Testis (tissue), 2 donors: ENCODE measurements at regions not wholly inside any gene's neighbourhood (a gene's known extent, or its start where the extent isn't known, plus 50 kb on each side); places are given as distances from the start of the nearest gene placed in this dataset.

ENCODE experiments used
- DNase-seq: peaks from one replicate; pipeline ENCODE4 v3.0.0-alpha.2; 2019
- H3K27ac ChIP-seq, 2 donors: fragments of 200-600 bp; sonication (generic); one replicate each; pipeline ENCODE4 v1.5.1; 2019
- H3K27me3 ChIP-seq: fragments of 200-600 bp; sonication (generic); one replicate; pipeline ENCODE4 v1.5.1; 2019
- H3K36me3 ChIP-seq: fragments of 200-600 bp; sonication (generic); one replicate; pipeline ENCODE4 v1.5.1; 2017; ENCODE audit warnings: low read depth; ENCODE audit errors: missing control alignments
- H3K4me1 ChIP-seq: fragments of 200-600 bp; sonication (generic); one replicate; pipeline ENCODE4 v1.5.1; 2019
- H3K4me3 ChIP-seq, 2 donors: fragments of 200-600 bp; sonication (generic); one replicate each; pipeline ENCODE4 v1.5.1; 2017 to 2019
- H3K9me3 ChIP-seq: fragments of 200-600 bp; sonication (generic); one replicate; pipeline ENCODE4 v1.5.1; 2017
- CTCF ChIP-seq, 3 experiments: fragments of 450-650 bp in 2 of 3; fragments of 200-600 bp in 1 of 3; sonication (generic) in 1 of 3; IDR thresholded peaks; one replicate each; pipeline ENCODE4 v1.5.1; 2016 to 2019; ENCODE audit warnings: antibody characterized with exemption in 3 of 3, mild to moderate bottlenecking in 2 of 3, moderate library complexity in 1 of 3
- POLR2A ChIP-seq: fragments of 450-650 bp; IDR thresholded peaks from one replicate; pipeline ENCODE4 v1.6.1; 2017; ENCODE audit warnings: antibody characterized with exemption, mild to moderate bottlenecking, moderate library complexity
- WGBS, 2 donors: methylation state at CpG; one replicate each; pipeline ENCODE4 v1.1.5; 2018; 5-methylcytosine and 5-hydroxymethylcytosine counted together
- intact Hi-C: fragments of 100-400 bp; cut with DNase I; formaldehyde crosslinking; loops from one replicate; pipeline ENCODE4 v1.15.1; 2023; ENCODE audit warnings: low total_unique reads

- Histone ChIP-seq H3K27me3 (no peaks in the 10 kb centered on the region), H3K4me1 (no peaks in the 10 kb centered on the region), H3K9me3 (no peaks in the 10 kb centered on the region), H3K4me3 (no peak overlapping the region), H3K36me3 (no peaks in the 10 kb centered on the region), H3K27ac (no peak overlapping the region)
- DNase-seq = no peak
- WGBS, 2 donors = 93 to 95% methylated on average over 8 of the region's 8 CpGs
- intact Hi-C loops = no loop called here
- TF ChIP-seq CTCF (IDR thresholded peaks at IDR 0.05) (no peak), POLR2A (no peak)
Observed at GRCh38 chr6:8361259-8361658, 74.1 kb downstream of the SLC35B3 start.

DNA sequence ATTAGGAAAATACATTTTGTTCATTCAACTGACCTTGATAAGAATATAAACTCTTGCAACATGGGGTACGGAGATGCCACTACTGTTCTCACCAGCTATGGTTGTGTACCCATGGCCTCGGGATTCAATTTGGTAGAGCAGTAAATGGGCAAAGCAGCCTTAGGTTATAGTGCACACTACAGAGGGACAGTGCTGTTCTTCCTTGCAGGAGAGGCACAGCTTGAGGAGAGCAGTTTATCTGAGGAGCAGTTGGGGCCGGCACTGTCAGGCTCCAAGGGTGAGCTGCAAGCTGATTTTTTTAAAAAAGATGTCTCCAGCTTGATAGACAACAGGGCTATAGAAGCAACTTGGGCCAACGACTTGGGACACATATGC lies 82.4 kb downstream of the SLC35B3 start:
- no peak overlapping the region for H3K4me3 ChIP-seq
- no peak for TF ChIP-seq CTCF (IDR thresholded peaks at IDR 0.05)
- TF ChIP-seq POLR2A = no peak
- intact Hi-C loops = no loop called here
- no peaks in the 10 kb centered on the region for H3K36me3 ChIP-seq
- no peaks in the 10 kb centered on the region for H3K27me3 ChIP-seq
- H3K4me1 ChIP-seq = no peaks in the 10 kb centered on the region
- WGBS, 2 donors = 73 to 81% methylated on average over 4 of the region's 4 CpGs
- no peak overlapping the region for H3K27ac ChIP-seq
- no peaks in the 10 kb centered on the region for H3K9me3 ChIP-seq
- no peak for DNase-seq

DNA sequence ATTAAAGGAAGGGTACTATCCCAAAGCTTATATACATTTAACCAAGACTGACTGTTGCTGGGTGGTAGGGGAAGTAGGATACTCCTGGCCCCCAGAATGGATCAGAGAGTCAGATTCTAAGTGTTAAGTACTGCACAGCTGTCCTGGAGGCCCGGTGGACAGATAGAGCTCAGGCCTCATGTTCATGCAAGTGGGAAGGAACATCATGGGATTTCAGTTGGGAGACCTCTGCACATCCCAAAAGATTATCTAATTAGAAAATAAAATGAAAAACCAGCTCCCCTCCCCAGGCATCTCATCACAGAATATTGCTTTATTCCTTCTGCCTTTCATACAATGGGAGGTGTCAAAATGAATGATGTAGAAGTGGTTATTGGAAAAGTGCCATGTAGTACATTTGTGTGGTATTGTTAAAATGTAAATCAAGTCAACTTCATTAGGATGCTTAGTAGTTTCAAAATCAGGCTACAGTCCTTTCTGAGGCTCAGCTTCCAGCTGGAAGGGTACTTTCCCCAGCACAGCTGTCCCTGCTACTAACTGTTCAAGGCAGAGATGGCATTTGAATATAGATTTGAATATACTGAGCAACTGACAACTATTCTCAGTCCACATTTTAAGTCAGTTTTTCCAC lies 82.9 kb downstream of the SLC35B3 start:
- no peak for DNase-seq
- no peaks in the 10 kb centered on the region for H3K9me3 ChIP-seq
- H3K27me3 ChIP-seq = no peaks in the 10 kb centered on the region
- 92% methylated on average over 1 of the region's 1 CpG for WGBS, 2 donors
- H3K4me1 ChIP-seq = no peaks in the 10 kb centered on the region
- no peak for TF ChIP-seq CTCF (IDR thresholded peaks at IDR 0.05)
- no peak for TF ChIP-seq POLR2A
- no peaks in the 10 kb centered on the region for H3K36me3 ChIP-seq
- H3K27ac ChIP-seq = no peak overlapping the region
- no peak overlapping the region for H3K4me3 ChIP-seq
- intact Hi-C loops = no loop called here

DNA sequence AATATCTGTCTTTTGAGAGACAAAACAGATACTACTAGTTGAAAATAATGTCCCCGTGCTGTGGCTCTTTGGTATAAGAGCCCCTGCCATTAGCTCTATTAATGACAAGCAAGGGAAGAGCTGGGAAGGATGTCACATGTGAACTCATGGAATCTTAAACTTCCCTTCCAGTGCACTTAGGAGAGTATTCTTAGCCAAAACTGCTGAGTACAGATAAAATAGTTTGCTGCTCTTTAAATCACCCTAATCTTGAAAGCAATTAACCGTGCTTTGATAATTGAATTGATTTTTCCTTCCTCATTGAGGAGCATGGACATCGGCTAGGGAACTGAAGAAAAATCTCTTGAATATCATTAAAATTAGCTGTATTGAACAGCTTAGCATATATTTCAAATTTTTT lies 91.7 kb downstream of the SLC35B3 start:
- no peaks in the 10 kb centered on the region for H3K9me3 ChIP-seq
- intact Hi-C loops = no loop called here
- no peak overlapping the region for H3K4me3 ChIP-seq
- DNase-seq = no peak
- 61 to 63% methylated on average over 3 of the region's 3 CpGs for WGBS, 2 donors
- no peaks in the 10 kb centered on the region for H3K36me3 ChIP-seq
- H3K4me1 ChIP-seq = no peaks in the 10 kb centered on the region
- TF ChIP-seq POLR2A = no peak
- no peak for TF ChIP-seq CTCF (IDR thresholded peaks at IDR 0.05)
- no peak overlapping the region for H3K27ac ChIP-seq
- H3K27me3 ChIP-seq = no peaks in the 10 kb centered on the region

- no peaks in the 10 kb centered on the region for H3K27me3 ChIP-seq
- H3K4me3 ChIP-seq = no peak overlapping the region
- intact Hi-C loops = no loop called here
- DNase-seq = no peak
- 82% methylated on average over 10 of the region's 10 CpGs for WGBS, 2 donors
- H3K4me1 ChIP-seq = no peaks in the 10 kb centered on the region
- no peak overlapping the region for H3K27ac ChIP-seq
- TF ChIP-seq POLR2A (no peak), CTCF (IDR thresholded peaks at IDR 0.05) (no peak)
- no peaks in the 10 kb centered on the region for H3K36me3 ChIP-seq
- no peaks in the 10 kb centered on the region for H3K9me3 ChIP-seq
Observed at GRCh38 chr6:8342241-8342819, 93.0 kb downstream of the SLC35B3 start.
